ENCODE measurements at regions not wholly inside any gene's neighbourhood (a gene's known extent, or its start where the extent isn't known, plus 50 kb on each side); places are given as distances from the start of the nearest gene placed in this dataset.

DNA sequence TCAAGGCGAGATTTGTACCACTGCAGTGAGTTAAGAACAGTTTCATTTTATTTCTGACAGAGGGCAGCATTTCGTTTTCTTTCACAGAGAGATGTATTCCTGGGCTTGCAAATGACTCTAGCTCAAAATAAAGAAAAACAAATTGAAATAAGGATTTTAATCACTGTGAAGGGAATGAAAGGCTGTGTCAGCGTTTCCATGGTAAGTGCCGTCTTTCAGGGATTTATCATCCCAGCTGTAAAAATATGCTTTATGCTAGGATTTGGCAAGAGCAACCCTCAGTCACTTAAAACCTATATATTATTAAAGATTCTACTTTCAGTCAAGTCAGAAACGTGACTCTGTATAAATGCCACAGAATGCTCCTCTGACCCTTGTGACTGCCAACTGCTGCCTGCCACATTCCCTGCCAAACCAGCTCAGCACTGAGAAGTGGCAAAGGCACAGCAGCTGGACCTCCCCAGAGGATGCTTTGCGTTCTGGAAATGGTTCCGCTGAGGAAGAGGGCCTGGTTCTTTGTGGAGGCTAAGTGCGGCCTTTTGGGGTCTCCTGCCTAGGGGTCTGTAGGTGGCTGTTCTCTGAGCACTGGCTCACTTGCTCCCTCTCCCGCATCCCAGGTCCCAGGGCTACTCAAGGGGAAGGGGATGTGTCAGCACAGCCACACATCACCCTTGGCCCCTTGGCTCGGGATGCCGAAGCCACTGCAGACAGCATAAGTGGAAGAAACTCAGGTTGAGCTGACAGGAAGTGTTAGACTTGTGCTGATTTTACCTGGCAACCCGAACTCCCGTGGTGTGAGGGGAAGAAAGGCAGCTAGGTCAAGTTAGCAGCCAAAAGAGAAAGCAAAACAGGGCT, 56.6 kb upstream of the POMGNT2 start:
- intact Hi-C loops (cut with micrococcal nuclease), result loop anchor here (1.0 kb wide), 8 partner anchors 18 to 341 kb away; partner anchors contain the start of gene SNRK
- POLR2A ChIA-PET (ENCODE audit: partially characterized antibody), result interaction anchor here (0.7 to 6.0 kb wide), 29 partner anchors 13 to 340 kb away, joined by 3 to 74 read pairs (median 6); partner anchors contain the start of gene SNRK
- Histone ChIP-seq H3K27me3 (ENCODE audit: insufficient read depth, low read length) (no peaks in the 10 kb centered on the region), H3K9me3 (ENCODE audit: control insufficient read depth in 1 of 2, low read length in 2 of 2) (no peaks in the 10 kb centered on the region), H3K36me3 (ENCODE audit: insufficient read depth, low read length) (no peaks in the 10 kb centered on the region), H3K4me3 (ENCODE audit: low read length in 2 of 2) (peak overlapping the region; percentile 12 to 47), H3K27ac (ENCODE audit: low read depth, low read length) (peak overlapping the region; percentile 60), H3K4me1 (ENCODE audit: insufficient read depth, low read length) (peaks cover 27% of the 10 kb centered on the region)
- DNase-seq, result peak; percentile 66 to 79 (median 78)
- peak overlapping the region; percentile 80 to 92 (median 86) for H3K4me3 Mint-ChIP-seq
- H3K27me3 Mint-ChIP-seq, result no peaks in the 10 kb centered on the region
- peak overlapping the region; percentile 92 to 100 (median 99) for H3K27ac Mint-ChIP-seq
- H3K4me1 Mint-ChIP-seq, result peaks cover 20 to 32% (median 27%) of the 10 kb centered on the region in 4 donors
- H3K9me3 Mint-ChIP-seq, result peaks cover 0 to 18% (median 14%) of the 10 kb centered on the region in 8 donors
- peaks cover 9% of the 10 kb centered on the region in 2 donors for H3K36me3 Mint-ChIP-seq
- CTCF ChIA-PET (ENCODE audit: partially characterized antibody), result interaction anchor here (0.7 to 6.7 kb wide), 48 partner anchors 9 to 1037 kb away, joined by 3 to 155 read pairs (median 6); partner anchors contain the start of gene SNRK

DNA sequence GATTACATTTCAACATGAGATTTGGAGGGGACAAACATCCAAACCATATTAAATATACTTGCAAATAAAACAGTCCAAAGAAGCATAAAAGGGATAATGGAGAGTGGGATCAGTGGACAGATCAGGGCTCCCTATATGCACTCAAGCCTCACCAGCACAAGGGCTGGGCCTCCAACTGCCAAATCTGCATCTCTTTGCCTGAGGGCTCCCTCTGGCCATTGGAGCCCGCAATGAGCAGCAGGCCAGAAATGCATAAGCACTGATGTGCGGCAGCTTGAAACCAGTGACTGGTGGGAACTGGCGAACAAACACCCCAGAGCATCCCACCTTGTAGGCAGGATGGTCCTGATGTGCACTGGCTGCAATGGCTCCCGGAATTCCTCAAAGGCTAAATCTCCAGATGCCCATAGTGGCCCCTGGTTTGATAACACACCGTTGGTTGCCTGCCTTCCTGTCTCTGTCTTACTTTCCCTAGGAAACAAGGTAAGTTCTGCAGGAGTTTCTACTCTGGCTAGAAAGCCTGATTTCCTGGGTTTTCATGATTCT, 55.9 kb upstream of the POMGNT2 start:
- Mint-ChIP-seq H3K36me3 (peaks cover 5 to 7% of the 10 kb centered on the region in 2 donors), H3K27me3 (no peaks in the 10 kb centered on the region), H3K27ac (peak overlapping the region; percentile 92 to 100 (median 99)), H3K4me1 (peaks cover 20 to 32% (median 27%) of the 10 kb centered on the region in 4 donors), H3K4me3 (peak overlapping the region in 2 of 8 donors; percentile 88 to 91), H3K9me3 (peaks cover 0 to 14% (median 10%) of the 10 kb centered on the region in 8 donors)
- DNase-seq, result no peak
- Histone ChIP-seq H3K27me3 (ENCODE audit: insufficient read depth, low read length) (no peaks in the 10 kb centered on the region), H3K27ac (ENCODE audit: low read depth, low read length) (peak overlapping the region; percentile 60), H3K4me3 (ENCODE audit: low read length in 2 of 2) (no peak overlapping the region), H3K9me3 (ENCODE audit: control insufficient read depth in 1 of 2, low read length in 2 of 2) (no peaks in the 10 kb centered on the region), H3K36me3 (ENCODE audit: insufficient read depth, low read length) (no peaks in the 10 kb centered on the region), H3K4me1 (ENCODE audit: insufficient read depth, low read length) (peaks cover 27% of the 10 kb centered on the region)
- intact Hi-C loops (cut with micrococcal nuclease), result loop anchor here (1.0 kb wide), 8 partner anchors 19 to 342 kb away; partner anchors contain the start of gene SNRK
- ChIA-PET POLR2A (ENCODE audit: partially characterized antibody) (interaction anchor here (0.7 to 6.0 kb wide), 22 partner anchors 14 to 340 kb away, joined by 3 to 74 read pairs (median 6); partner anchors contain the start of gene SNRK), CTCF (ENCODE audit: partially characterized antibody) (interaction anchor here (0.7 to 6.7 kb wide), 49 partner anchors 9 to 1037 kb away, joined by 3 to 155 read pairs (median 5); partner anchors contain the start of gene SNRK)

DNA sequence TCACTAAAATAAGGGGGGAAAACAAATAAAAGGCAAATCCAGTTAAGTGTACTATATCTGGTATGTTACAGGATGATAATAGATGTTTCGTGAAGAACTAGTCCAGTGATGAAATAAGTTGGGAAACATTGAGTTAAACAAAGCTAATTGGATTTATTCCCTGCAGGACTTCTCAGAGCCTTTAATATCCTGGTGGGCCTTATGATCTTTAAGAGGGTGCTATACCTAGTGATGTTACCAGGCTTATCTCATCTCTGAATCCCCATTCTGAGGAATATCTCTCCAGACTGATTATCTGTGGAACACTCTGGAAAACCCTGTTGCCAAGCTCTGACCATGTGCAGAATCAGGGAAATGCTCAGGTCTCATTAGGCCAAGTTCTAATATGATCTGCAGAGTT, 54.8 kb upstream of the POMGNT2 start:
- intact Hi-C loops (cut with micrococcal nuclease), result no loop called here
- Mint-ChIP-seq H3K9me3 (peaks cover 0 to 3% (median under 1%) of the 10 kb centered on the region in 8 donors), H3K4me3 (no peak overlapping the region), H3K27me3 (no peaks in the 10 kb centered on the region), H3K36me3 (peaks cover 0 to 2% of the 10 kb centered on the region in 2 donors), H3K27ac (no peak overlapping the region), H3K4me1 (peaks cover 20 to 32% (median 28%) of the 10 kb centered on the region in 4 donors)
- no peak for DNase-seq
- Histone ChIP-seq H3K27ac (ENCODE audit: low read depth, low read length) (no peak overlapping the region), H3K4me3 (ENCODE audit: low read length in 2 of 2) (no peak overlapping the region), H3K36me3 (ENCODE audit: insufficient read depth, low read length) (no peaks in the 10 kb centered on the region), H3K27me3 (ENCODE audit: insufficient read depth, low read length) (no peaks in the 10 kb centered on the region), H3K9me3 (ENCODE audit: control insufficient read depth in 1 of 2, low read length in 2 of 2) (no peaks in the 10 kb centered on the region), H3K4me1 (ENCODE audit: insufficient read depth, low read length) (peaks cover 27% of the 10 kb centered on the region)
- ChIA-PET POLR2A (ENCODE audit: partially characterized antibody) (interaction anchor here (0.9 to 6.0 kb wide), 5 partner anchors 20 to 218 kb away, joined by 3 to 74 read pairs (median 34); no protein-coding TSS in a partner anchor), CTCF (ENCODE audit: partially characterized antibody) (interaction anchor here (0.7 to 6.7 kb wide), 19 partner anchors 9 to 341 kb away, joined by 3 to 155 read pairs (median 6); no protein-coding TSS in a partner anchor)

DNA sequence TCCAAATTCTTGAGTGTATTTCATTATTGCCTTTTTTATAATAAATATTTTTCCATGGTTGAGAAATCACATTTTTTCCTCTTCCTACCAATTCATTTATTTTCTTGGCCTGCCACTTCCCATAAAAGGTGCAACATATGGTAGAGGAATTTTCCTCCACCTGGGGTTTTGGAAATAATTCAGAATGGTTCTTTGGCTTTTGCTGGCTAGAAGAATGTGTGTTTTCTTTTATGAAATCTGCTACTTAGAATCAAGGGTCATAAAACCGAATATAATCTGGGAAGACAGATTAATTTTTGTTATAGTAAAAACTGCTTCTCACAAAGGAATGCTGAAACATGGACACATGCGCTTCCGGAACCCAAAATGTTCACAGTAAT, 54.0 kb upstream of the POMGNT2 start:
- POLR2A ChIA-PET (ENCODE audit: partially characterized antibody), result no interaction called here

DNA sequence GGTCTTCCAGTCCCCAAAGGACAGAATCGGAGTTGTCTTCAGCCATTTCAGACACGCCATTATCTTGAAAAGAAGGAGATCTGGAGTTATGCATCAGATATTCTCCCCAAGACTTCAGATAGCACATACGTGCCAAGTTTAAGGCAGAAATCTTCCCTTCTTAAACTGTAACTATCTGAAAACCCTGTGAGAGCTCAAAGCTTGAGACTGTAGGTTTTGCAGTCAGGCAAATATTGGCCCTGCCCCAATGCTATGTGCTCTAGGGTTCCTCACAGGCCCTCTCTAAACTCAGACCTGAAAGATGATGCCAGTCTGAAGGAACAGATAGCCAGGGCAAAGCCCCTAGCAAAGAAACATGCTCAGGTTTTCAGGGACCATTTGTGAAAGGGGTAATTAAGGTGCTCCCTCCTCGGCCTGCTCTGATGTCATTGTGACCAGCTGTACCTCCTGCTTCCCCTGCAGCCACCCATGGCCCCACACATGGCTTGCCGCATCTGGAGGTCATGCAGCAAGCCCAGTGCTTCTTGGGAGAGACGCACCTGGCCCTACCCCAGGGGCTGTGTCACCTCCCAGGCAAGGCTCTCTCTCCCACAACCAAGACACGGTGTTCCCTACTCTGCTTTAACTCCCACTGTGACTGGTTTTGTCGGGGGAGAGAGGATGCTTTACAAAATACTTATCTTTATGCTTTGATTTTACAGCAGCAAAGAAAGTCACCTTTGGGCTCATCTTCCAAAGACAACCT, 53.4 kb upstream of the POMGNT2 start:
- intact Hi-C loops (cut with micrococcal nuclease), result no loop called here
- Mint-ChIP-seq H3K36me3 (no peaks in the 10 kb centered on the region), H3K27ac (peak overlapping the region in 2 of 7 donors; percentile 20 to 72), H3K4me1 (peaks cover 17 to 35% (median 28%) of the 10 kb centered on the region in 4 donors), H3K27me3 (no peaks in the 10 kb centered on the region), H3K4me3 (no peak overlapping the region), H3K9me3 (no peaks in the 10 kb centered on the region)
- Histone ChIP-seq H3K4me3 (ENCODE audit: low read length in 2 of 2) (no peak overlapping the region), H3K27ac (ENCODE audit: low read depth, low read length) (no peak overlapping the region), H3K36me3 (ENCODE audit: insufficient read depth, low read length) (no peaks in the 10 kb centered on the region), H3K4me1 (ENCODE audit: insufficient read depth, low read length) (peaks cover 25% of the 10 kb centered on the region), H3K27me3 (ENCODE audit: insufficient read depth, low read length) (no peaks in the 10 kb centered on the region), H3K9me3 (ENCODE audit: control insufficient read depth in 1 of 2, low read length in 2 of 2) (no peaks in the 10 kb centered on the region)
- ChIA-PET POLR2A (ENCODE audit: partially characterized antibody) (no interaction called here), CTCF (ENCODE audit: partially characterized antibody) (interaction anchor here (0.8 kb wide), 2 partner anchors 65 to 220 kb away, joined by 3 to 4 read pairs; no protein-coding TSS in a partner anchor)
- DNase-seq, result no peak

More for the DNA sequence above, 54.0 kb upstream of the POMGNT2 start:
- DNase-seq, result no peak
- H3K36me3 Mint-ChIP-seq, result no peaks in the 10 kb centered on the region
- no peak overlapping the region for H3K27ac ChIP-seq (ENCODE audit: low read depth, low read length)
- H3K4me1 Mint-ChIP-seq, result peaks cover 20 to 39% (median 31%) of the 10 kb centered on the region in 4 donors
- H3K27me3 Mint-ChIP-seq, result no peaks in the 10 kb centered on the region
- H3K4me1 ChIP-seq (ENCODE audit: insufficient read depth, low read length), result peaks cover 27% of the 10 kb centered on the region
- H3K4me3 ChIP-seq (ENCODE audit: low read length in 2 of 2), result no peak overlapping the region
- no peaks in the 10 kb centered on the region for H3K36me3 ChIP-seq (ENCODE audit: insufficient read depth, low read length)
- intact Hi-C loops (cut with micrococcal nuclease), result no loop called here
- CTCF ChIA-PET (ENCODE audit: partially characterized antibody), result interaction anchor here (0.7 to 5.0 kb wide), 2 partner anchors 217 to 334 kb away, joined by 3 to 105 read pairs; no protein-coding TSS in a partner anchor
- H3K9me3 Mint-ChIP-seq, result no peaks in the 10 kb centered on the region
- H3K9me3 ChIP-seq (ENCODE audit: control insufficient read depth in 1 of 2, low read length in 2 of 2), result no peaks in the 10 kb centered on the region
- H3K4me3 Mint-ChIP-seq, result no peak overlapping the region
- H3K27me3 ChIP-seq (ENCODE audit: insufficient read depth, low read length), result no peaks in the 10 kb centered on the region
- H3K27ac Mint-ChIP-seq, result no peak overlapping the region

DNA sequence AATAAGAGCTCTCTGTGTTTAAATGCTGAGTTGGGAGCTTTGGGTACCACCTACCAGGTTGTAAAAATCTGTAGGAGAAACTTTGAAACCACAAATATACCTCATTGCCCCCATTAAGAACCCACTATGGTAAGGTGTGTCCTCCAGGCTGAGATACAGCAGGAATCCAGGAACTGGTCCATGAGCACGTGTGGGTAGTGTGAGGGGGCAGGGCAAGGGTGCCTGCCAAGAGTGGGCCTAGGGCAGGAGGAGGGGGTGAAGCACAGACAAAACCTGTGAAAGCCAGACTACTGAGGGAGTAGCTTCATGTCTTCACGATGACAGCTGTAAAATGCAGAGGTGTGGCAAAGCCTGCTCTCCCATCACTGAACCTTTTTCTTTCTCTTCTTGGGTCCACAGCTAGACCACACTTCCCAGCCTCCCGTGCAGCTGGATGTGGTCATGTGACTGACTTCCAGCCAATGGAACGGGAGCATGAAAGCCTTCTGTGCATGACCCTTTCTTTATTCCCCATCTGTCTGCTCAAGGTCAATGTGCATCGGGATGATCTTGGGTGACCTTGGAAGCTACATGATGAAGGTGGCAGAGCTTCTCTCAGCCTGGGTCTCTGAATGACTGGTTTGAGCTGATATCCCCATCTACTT, 51.1 kb upstream of the POMGNT2 start:
- intact Hi-C loops (cut with micrococcal nuclease), result no loop called here
- Mint-ChIP-seq H3K36me3 (no peaks in the 10 kb centered on the region), H3K4me3 (no peak overlapping the region), H3K27me3 (no peaks in the 10 kb centered on the region), H3K9me3 (no peaks in the 10 kb centered on the region), H3K27ac (no peak overlapping the region), H3K4me1 (peaks cover 2 to 12% (median 6%) of the 10 kb centered on the region in 4 donors)
- H3K36me3 ChIP-seq (ENCODE audit: insufficient read depth, low read length), result no peaks in the 10 kb centered on the region
- DNase-seq, result no peak
- H3K4me1 ChIP-seq (ENCODE audit: insufficient read depth, low read length), result peaks cover 1% of the 10 kb centered on the region
- no peaks in the 10 kb centered on the region for H3K27me3 ChIP-seq (ENCODE audit: insufficient read depth, low read length)
- ChIA-PET POLR2A (ENCODE audit: partially characterized antibody) (no interaction called here), CTCF (ENCODE audit: partially characterized antibody) (interaction anchor here (0.9 kb wide), 1 partner anchor 195 kb away, joined by 3 read pairs; no protein-coding TSS in a partner anchor)
- H3K9me3 ChIP-seq (ENCODE audit: control insufficient read depth in 1 of 2, low read length in 2 of 2), result no peaks in the 10 kb centered on the region
- H3K27ac ChIP-seq (ENCODE audit: low read depth, low read length), result no peak overlapping the region
- H3K4me3 ChIP-seq (ENCODE audit: low read length in 2 of 2), result no peak overlapping the region

Data from CD4-positive, alpha-beta memory T cell (primary cell).